DMS153 treated with DMSO at 0.1 percent for 48 hours (cell line): ENCODE measurements at regions not wholly inside any gene's neighbourhood (a gene's known extent, or its start where the extent isn't known, plus 50 kb on each side); places are given as distances from the start of the nearest gene placed in this dataset.

ENCODE experiments used
- DNase-seq: peaks from one replicate; lab custom pipeline; 2025; ENCODE audit not compliant: unreplicated experiment; lab: John Stamatoyannopoulos, UW

DNA sequence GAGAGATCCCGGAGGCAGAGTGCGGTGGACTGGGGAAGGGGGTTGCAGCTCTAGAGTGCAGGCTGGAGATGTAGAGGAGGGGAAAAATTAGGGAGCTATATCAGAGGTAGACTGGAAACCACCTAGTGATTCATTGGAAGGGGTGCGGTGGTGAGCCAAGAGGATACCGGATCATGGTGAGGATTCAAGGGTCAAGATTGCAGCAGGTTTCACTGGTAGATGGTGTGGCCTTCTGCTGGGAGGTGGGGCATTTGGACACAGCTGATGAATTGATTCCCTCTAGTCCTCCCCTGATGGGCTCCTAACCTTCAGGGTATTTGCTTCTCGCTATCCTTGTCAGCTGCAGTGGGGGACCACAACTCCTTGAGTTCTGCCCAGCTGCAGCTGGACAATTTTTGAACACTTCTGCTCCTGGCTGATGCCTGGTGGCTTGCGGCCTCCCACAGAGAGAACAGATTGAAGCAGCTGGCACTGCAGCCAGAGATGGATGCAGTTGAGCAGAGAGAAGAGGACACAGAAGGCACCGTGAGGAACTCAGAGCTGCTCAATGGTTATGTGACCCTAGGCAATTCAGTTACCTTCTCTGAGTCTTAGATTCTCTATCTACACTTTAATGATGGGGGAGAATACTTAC is 134.4 kb upstream of the ABCA1 start:
- no peak for DNase-seq

DNA sequence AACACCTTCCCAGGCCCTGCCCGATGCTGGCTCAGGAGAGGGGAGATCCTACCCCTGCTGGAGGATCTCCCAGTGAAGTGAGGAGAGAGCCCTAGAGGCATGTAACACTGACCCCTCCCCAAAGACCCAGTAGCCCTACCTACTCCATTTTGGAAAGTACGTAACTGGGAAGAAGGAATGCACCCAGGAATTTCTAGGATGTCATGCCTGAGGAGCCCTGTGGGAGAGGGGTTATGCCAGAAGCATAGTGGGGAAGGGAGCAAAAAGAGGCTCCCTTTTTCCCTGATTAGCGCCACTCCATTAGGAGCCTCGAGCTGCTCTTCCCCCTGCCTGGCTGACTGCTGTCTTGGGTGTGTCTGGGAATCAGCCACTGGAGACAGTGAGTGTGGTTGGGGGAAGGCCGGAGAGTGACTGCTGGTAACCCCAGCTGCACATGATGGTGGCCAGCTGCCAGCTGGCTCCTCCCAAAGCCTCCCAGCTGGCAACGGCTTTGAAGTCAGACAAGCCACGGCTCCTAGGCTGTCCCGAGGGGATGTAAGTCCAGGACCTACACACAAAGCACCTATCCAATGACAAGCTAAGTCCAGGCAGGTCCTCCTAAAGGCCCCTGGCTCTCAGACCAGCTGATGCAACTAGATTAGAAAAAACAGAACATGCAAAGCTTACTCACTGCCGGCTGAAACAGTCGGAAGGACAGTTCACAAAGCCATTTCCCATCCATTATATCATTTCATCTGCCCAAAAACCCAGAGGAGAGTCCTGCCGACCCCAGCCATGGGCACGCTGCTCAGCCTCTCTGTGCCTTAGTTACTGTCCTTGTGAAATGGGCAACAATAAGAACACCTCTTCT is 136.5 kb upstream of the ABCA1 start:
- peak; percentile 94 for DNase-seq

DNA sequence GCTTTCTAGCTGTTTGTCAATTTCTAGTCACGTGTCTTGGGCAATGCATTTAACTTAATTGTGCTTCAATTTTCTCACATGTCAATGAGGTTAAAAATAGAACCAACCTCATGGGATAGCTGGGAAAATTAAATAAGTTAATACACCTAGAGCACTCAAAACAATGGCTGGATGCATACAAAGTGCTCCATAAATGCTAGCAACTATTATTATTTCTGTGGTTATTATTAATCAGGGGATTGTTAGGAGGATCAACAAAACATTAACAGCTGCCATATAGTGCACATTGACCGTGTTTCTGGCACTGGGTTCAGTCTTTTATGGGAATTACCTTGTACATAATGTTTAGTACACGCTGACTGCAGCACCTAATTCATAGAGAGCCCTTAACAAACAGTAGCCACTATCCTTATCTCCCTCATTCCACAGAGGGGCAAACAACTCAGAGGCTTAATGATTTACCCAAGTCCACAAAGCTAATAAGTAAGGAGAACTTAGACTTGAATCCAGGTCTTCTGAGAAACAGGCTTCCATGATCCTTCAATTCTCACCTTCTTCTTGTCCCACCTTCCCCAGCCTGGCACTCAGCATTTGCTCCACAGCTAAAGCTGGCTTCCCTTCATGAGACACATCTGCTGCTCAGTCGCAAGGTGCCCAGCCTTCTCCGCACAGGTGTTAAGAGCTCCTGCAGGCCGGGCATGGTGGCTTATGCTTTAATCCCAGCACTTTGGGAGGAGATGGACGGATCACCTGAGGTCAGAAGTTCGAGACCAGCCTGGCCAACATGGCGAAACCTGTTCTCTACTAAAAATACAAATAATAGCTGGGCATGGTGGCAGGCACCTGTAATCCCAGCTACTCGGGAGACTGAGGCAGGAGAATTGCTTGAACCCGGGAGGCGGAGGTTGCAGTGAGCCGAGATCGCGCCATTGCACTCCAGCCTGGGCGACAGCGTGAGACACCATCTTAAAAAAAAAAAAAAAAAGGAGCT is 137.4 kb upstream of the ABCA1 start:
- peak; percentile 93 for DNase-seq

DNA sequence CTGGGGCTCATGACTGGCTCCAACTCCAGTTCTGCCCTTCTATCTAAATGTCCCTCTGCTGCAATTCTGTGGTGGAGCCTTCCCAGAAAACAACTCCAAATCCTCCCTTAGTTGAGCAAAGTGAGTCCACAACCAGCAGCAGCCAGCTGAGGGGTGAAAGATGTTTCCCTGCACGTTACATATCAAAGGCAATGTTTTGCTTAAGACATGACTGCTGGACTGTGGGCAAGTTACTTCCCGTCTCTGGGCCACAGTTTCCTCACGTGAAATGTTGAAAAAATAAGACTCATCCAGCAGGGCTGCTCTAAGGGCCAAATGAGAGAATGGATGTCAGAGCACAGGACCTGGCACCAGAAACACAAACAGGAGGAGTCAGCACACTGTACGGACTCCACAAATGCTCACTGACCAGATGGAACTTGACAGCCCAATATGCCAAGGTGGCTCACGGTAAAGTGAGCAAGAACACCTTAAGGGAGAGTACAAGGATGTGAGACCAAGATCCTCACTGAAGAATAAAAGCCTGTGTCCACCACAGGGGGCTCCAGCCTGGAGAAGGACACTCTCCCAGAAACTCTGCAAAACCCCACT is 138.4 kb upstream of the ABCA1 start:
- no peak for DNase-seq

DNA sequence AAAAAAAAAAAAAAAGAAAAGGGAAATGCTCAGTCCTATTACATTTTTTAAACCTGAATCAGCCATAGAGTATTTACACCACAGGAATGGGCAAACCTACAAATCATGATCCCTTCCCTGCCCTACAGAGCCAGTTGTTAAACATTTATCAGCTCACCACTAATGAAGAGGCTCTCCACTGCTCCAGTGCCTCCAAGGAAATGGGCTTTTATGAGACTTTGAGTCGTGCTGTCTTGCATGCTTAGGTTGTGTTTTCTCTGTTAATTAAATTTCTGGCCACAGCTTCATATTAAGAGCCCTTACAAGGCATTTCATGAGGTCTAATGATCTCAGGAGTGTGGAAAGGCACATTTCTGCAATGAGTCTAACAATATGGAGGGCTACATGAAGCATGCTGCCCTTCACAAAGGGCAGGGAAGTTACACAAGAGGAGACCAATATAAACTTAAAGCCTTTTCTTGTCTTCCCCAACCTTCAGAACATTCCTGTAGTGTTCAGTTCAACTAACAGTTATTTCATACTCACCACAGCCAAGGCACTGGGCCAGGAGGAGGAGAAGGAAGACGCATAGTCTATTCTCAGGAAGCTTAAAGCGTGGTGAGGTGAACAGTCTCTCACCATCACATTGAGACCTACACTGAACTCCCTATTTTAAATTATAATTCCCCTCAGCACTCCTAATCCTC is 140.1 kb upstream of the ABCA1 start:
- no peak for DNase-seq

DNA sequence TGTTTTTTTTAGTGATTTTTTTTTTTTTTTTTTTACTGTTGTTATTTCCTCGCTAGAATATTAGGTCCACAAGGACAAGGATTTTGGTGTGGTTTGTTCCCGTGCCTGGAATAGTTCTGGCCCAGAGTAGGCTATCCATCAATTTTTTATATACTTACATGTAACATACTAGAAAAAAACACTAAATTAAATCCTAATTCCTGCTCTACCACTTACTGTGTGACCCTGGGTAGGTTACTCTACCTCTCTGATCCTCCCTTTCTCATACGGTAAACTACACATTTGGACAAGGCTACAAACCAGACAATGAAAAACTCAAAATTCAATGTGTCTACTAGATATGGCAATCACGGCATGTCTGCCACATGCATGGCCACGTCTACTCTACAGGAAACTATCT is 141.3 kb upstream of the ABCA1 start:
- DNase-seq = no peak

DNA sequence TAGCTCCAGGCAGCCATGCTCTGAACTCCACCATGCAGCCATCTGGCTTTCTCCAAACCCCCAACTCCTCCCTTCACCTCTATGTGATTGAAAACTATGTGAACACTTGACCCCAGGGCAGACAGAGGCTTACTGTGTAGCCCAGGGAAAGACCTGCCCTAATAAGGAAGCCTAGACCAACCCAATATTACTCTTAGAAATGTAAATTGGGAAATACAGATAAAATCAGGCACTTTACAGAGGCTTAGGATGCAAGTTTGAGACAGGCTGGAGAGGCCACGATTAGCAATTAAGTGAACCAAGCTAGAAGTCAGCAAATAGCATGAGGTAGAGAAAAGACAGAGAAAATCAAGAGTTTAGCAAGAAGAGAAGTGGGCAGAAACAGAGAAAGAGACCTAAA is 141.7 kb upstream of the ABCA1 start:
- DNase-seq = no peak

DNA sequence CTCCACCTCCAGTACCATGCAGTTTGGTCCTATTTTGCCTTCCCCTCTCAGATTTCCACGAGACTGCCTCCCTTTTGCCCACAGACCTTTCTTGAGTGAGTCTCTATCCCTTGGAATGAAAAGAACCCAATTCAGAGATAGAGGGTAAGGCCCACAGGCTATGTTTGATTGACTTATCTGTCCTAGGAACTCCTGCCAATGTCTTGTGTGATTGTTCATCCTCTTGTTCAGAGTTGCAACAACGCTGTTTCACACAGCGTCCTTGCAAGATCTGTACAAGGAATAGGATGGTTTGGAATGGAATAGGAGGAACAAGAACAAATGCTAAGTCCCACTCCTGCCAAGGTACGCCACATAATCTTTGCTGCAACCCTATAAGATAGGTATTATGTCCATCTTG is 142.2 kb upstream of the ABCA1 start:
- DNase-seq = no peak

DNA sequence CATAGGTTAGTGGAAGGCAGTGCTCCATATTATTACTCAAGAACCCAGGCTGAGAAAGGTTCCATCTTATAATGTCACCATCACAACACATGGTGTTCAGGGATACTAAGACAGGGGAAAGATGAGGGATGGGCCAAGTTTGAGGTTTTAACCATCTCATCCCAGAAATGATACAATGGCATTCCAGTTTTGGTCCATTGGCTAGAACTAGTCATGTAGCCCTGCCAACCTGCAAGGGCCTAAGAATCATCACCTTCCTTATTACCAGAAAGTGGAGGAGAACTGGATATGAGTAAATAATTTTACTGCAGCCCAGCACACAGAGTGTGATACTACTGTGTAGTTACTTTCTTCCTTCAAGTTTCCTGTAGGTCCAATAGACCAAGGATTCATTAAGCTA is 144.5 kb upstream of the ABCA1 start:
- DNase-seq = no peak

DNA sequence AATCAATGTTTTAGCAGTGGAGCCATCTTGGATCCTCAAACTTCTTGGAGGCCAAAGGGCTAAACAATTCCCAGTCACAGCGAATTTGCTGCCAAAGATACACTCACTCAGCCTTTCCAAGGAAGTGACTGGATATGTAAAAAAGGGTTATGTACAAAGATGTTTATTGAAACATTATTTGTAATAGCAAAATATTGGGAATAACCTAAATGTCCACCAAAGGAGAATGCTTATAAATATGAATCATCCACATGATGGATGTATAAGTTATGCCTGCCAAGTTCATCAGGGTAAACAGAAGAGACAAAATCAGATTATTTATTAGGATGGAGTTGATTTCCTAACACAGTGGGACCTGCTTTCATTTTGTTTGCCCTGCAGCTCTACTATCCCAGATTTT is 145.2 kb upstream of the ABCA1 start:
- no peak for DNase-seq

DNA sequence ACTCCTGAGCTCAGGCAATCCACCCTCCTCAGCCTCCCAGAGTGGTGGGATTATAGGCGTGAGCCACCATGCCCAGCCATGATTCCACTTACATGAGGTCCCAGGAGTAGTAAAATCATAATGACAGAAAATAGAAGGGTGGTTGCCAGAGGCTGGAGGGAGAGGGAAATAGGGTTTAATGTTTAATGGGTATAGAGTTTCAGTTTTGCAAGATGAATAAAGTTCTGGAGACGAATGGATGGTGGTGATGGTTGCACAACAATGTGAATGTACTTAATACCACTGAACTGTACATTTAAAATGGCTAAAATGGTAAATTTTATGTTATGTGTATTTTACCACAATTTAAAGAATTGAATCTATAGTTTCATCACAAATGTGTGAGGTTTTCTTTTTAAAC is 146.5 kb upstream of the ABCA1 start:
- no peak for DNase-seq

DNA sequence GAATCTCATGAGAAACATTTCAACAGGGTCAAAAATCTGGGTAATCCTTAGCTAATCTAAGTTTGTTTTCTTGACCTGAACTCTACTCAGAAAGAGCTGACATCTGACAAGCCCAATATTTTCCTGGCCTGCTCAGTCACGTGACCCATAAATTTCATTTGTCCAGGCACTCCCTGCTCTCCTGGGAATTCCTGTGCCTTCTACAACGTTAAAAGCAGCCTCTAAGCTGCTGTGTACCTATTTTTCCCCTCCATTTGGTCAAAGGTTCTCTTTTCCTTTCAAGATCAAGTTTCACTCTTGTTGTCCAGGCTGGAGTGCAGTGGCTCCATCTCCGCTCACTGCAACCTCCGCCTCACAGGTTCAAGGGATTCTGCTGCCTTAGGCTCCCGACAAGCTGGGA is 148.8 kb upstream of the ABCA1 start:
- DNase-seq = no peak

DNA sequence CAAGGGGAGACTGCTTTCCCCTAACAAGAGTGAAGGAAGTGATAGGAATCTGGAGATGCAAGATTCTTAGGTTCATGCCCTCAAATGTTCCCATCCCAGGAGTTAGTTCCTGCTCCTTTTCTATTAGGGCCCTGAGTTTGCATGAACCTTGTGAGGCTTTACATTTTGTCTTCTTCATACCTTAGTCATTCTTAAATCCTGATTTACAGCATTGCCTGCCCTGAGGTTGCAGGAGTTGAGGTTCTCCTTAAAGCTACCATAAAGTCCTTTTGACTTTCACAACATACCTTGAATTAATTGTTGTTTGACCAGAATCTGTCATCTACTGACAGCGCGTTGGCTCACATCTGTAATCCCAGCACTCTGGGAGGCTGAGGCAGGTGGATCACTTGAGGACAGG is 151.5 kb upstream of the ABCA1 start:
- no peak for DNase-seq

DNA sequence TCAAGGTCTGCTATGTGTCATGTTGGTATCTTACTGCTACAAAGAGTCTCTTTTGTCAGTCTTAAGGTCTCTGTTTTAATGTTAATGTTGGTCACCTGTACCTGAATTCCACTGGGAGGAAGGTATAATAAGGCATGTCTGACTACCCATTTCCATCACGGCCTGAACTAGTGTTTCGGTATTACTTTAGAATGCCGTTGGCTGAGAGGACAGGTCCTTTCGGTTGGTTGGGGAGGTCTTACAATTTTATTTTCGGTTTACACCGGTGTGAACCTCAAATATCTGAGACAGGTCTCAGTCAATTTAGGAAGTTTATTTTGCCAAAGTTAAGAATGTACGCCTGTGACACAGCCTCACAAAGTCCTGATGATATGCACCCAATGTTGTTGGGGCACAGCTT is 154.9 kb upstream of the ABCA1 start:
- DNase-seq = no peak

DNA sequence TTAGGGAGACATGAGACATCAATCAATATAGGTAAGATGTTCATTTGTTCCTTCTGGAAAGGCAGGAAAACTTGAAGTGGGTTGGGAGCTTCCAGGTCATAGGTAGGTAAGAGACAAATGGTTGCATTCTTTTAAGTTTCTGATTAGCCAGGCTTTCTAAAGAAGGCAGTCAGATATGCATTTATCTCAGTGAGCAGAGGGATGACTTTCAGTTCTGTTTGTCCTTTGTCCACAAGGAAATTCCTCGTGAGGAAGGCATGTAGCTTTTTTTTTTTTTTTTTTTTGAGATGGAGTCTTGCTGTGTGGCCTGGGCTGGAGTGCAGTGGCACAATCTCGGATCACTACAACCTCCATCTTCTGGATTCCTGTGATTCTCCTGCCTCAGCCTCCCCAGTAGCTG is 155.3 kb upstream of the ABCA1 start:
- DNase-seq = no peak

DNA sequence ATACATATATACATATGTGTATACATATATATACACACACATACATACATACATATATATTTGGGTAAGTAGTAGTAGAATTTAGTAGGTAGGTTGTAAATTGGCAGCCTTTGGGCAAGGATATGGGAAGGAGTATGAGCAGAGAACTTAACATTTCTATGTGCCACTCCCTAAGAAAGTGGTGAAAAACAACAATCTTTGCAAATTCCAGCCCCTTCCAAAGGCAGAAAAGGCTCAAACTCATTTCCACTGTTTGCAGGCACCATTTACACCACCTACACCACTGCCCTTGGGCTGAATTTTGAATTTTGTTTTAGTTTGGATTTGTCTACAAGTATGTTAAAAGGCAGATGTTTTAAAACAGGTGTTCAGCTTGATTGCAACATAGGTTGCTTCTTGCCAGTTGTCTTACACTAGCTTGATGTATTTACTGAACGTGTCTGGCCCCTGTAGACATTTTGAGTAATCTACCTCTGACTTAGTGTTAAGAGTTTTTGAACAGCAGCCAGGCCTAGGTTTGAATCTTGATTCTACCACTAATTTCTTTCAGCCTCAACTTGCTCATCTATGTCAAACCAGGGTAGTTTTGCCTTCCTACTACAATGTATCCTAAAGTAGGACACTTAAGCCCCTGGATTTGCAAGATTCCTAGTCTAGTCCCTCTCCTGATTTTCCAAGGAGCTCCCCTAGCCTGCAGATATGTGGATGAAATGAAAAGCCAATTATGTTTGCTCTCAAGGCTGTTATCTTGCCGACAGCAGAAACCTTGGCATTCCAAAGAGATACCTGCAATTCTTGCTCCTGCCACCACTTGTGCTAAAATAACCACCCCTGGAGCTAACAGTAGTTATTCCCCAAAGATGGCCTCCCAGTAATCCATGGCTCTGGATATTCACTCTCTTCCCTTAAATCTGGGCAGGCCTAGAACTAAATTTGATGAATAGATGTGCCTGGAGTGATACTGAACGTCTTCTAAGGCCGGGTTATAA is 156.2 kb upstream of the SLC44A1 start:
- no peak for DNase-seq

DNA sequence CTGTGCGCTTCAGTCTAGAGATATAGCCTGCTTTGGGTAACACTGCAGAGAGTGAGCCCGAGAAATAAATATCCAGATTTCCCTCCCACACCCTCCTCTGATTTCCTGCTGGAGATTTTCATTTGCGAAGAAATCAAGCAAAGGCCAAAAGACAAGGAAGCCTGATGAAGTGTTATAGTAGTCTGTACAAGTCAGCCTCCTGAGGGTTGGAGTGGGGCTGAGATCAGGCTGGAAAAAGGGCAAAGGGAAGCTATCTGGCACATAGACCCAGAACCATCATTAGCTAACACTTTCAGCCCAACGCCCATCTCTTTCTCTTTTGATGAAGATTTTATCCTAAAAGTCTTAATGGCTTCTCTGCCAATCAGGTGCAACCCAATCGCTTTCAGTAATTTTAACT is 154.6 kb upstream of the SLC44A1 start:
- DNase-seq = no peak

DNA sequence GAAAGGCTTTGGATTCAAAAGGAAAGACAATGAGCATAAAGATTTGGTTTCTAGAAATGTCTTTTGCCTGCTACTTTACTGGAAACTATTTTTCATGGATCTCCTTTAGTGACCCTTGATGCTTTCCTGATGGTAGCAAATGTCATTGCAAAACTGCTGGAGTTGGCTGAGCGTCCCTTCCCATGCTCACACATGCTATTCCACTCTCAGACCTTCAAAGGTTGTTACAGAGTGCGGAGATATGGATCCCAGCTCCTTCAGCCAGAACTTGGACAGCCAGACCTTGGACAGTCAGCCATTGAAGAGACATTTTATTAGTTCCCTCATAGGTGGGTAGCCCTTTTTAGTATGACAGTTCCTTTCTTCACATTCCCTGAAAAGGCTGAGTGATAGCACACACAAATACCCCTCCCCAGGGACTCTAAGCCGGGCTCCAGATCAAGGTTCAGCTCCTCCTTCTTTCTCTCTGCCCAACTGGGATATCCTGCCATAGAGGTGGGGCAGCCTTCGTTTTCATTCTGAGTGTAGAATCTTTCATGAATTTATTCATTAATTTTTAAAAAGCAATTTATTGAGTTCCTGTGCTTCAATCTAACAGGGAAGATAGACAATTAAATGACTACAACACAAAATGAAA is 153.3 kb upstream of the SLC44A1 start:
- no peak for DNase-seq

DNA sequence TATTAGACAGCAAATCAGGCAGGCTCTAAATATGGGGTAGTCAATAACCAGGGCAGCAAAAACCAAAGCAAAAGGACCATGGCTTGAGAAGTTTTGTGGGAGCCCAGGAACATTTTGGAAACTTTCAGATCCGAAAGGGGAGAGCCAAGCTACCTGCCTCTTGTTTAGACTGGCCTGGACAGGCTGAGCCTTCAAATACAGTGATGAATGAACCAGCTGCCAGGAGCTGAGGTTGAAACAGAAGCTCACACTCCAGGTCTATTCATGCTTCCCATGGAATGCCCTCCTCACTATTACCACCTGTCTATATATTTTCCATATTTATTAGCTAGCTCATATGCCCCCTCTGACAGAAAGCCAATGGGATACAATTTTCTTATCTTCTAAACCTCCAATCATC is 150.8 kb upstream of the SLC44A1 start:
- DNase-seq = no peak
